ENCODE measurements at regions not wholly inside any gene's neighbourhood (a gene's known extent, or its start where the extent isn't known, plus 50 kb on each side); places are given as distances from the start of the nearest gene placed in this dataset.

DNA sequence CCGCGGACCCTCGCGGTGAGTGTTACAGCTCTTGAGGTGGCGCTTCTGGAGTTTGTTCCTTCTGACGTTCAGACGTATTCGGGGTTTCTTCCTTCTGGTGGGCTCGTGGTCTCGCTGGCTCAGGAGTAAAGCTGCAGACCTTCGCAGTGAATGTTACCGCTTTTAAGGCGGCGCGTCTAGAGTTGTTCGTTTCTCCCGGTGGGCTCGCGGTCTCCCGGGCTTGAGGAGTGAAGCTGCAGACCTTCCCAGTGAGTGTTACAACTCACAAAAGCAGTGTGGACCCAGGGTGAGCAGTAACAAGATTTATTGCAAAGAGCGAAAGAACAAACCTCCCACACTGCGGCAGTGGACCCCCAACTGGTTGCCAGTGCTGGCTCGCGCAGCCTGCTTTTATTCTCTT lies 177.1 kb downstream of the UACA start:
- H2AK5ac ChIP-seq (ENCODE audit: low read depth, low read length): no peak overlapping the region
- peaks cover 0 to 10% (median 8%) of the 10 kb centered on the region in 4 experiments; a peak in 5 of 7 replicates for H3K27me3 ChIP-seq (replicated peaks in 1 of 4; ENCODE audit: control insufficient read depth in 3 of 4, extremely low read depth in 1 of 4, insufficient read depth in 3 of 4, low read length in 3 of 4)
- no peak overlapping the region for H2BK5ac ChIP-seq (ENCODE audit: low read depth, low read length)
- H2BK15ac ChIP-seq (ENCODE audit: low read length): 0 out of 2 replicates have a peak overlapping the region, but pooled peaks have one; percentile 46
- no peak overlapping the region for H3K23ac ChIP-seq (ENCODE audit: insufficient read length)
- H2BK120ac ChIP-seq (replicated peaks; ENCODE audit: low read depth, low read length): no peak overlapping the region
- no peak overlapping the region for H4K91ac ChIP-seq (replicated peaks; ENCODE audit: insufficient read length, low read length)
- peak overlapping the region in 1 of 2 experiments; percentile 64; a peak in 1 of 4 replicates for H3K4me2 ChIP-seq (ENCODE audit: insufficient read depth in 1 of 2, low read depth in 2 of 2, low read length in 2 of 2)
- H3K23me2 ChIP-seq (ENCODE audit: low read depth, low read length): no peaks in the 10 kb centered on the region
- H3K27ac ChIP-seq (ENCODE audit: low read depth, low read length): no peak overlapping the region
- no peaks in the 10 kb centered on the region for H3K79me2 ChIP-seq (ENCODE audit: control insufficient read depth in 1 of 2, insufficient read depth in 2 of 2, low read length in 2 of 2)
- 97% methylated on average over 24 of the region's 24 CpGs; no CpG with 5 or more reads in 1 of the 2 experiments for WGBS, 2 experiments (ENCODE audit: extremely low coverage in 1 of 2, insufficient coverage in 1 of 2, insufficient read length in 1 of 2, insufficient replicate concordance in 2 of 2, low coverage in 1 of 2, low lambda C conversion rate in 2 of 2, missing lambda C conversion rate in 1 of 2)
- H3K4me1 ChIP-seq (replicated peaks in 1 of 4; ENCODE audit: control insufficient read depth in 3 of 4, insufficient read depth in 4 of 4, low read length in 3 of 4): peaks cover 0 to 4% (median 3%) of the 10 kb centered on the region in 4 experiments; a peak in 3 of 7 replicates
- H4K8ac ChIP-seq (ENCODE audit: extremely low read depth, insufficient read depth, low read length): no peak overlapping the region
- CTCF ChIA-PET (ENCODE audit: partially characterized antibody): interaction anchor here (0.7 to 3.5 kb wide), 18 partner anchors 9 to 288 kb away, joined by 3 to 27 read pairs (median 4); no protein-coding TSS in a partner anchor
- FAIRE-seq (no peak), DNase-seq (ENCODE audit: low read depth in 1 of 2, low spot score in 2 of 2) (no peak)
- no peaks in the 10 kb centered on the region for H4K20me1 ChIP-seq (replicated peaks in 1 of 2; ENCODE audit: control insufficient read depth in 1 of 2, insufficient read depth in 2 of 2, low read length in 2 of 2)
- no peak overlapping the region for H3K9ac ChIP-seq (replicated peaks in 1 of 4; ENCODE audit: extremely low read depth in 1 of 4, low read depth in 3 of 4, low read length in 3 of 4)
- H3K9me3 ChIP-seq (ENCODE audit: insufficient read depth in 2 of 2, low read depth in 1 of 2, low read length in 1 of 2): no peaks in the 10 kb centered on the region; a peak in 1 of 4 replicates
- no peaks in the 10 kb centered on the region for H3K79me1 ChIP-seq (ENCODE audit: low read depth, low read length)
- H3K18ac ChIP-seq (ENCODE audit: extremely low read depth, low read length): peak overlapping the region; percentile 60
- no peak overlapping the region for H4K5ac ChIP-seq (ENCODE audit: insufficient read length, low read depth, low read length)
- H3K56ac ChIP-seq (replicated peaks; ENCODE audit: insufficient read length, low read depth, low read length): no peak overlapping the region
- no peak overlapping the region for H3K4me3 ChIP-seq (ENCODE audit: extremely low read depth in 1 of 4, insufficient read depth in 2 of 4, low read depth in 3 of 4, low read length in 4 of 4)
- peak overlapping the region; percentile 27; the same call in 1 of the 2 replicates for H2BK12ac ChIP-seq (ENCODE audit: low read depth, low read length)
- no peak overlapping the region for H2BK20ac ChIP-seq (ENCODE audit: low read length)
- H2AFZ ChIP-seq (ENCODE audit: low read length): no peak overlapping the region
- H3K14ac ChIP-seq (ENCODE audit: insufficient read length): no peak overlapping the region
- H3K4ac ChIP-seq (replicated peaks; ENCODE audit: insufficient read length, low read depth, low read length): no peak overlapping the region
- no peaks in the 10 kb centered on the region for H3K36me3 ChIP-seq (ENCODE audit: control insufficient read depth in 2 of 4, insufficient read depth in 4 of 4, low read length in 3 of 4)
- POLR2A ChIA-PET (ENCODE audit: partially characterized antibody): interaction anchor here (1.1 to 1.8 kb wide), 3 partner anchors 21 to 45 kb away, joined by 4 to 5 read pairs (median 4); no protein-coding TSS in a partner anchor
- TF ChIP-seq, protein P1, sequence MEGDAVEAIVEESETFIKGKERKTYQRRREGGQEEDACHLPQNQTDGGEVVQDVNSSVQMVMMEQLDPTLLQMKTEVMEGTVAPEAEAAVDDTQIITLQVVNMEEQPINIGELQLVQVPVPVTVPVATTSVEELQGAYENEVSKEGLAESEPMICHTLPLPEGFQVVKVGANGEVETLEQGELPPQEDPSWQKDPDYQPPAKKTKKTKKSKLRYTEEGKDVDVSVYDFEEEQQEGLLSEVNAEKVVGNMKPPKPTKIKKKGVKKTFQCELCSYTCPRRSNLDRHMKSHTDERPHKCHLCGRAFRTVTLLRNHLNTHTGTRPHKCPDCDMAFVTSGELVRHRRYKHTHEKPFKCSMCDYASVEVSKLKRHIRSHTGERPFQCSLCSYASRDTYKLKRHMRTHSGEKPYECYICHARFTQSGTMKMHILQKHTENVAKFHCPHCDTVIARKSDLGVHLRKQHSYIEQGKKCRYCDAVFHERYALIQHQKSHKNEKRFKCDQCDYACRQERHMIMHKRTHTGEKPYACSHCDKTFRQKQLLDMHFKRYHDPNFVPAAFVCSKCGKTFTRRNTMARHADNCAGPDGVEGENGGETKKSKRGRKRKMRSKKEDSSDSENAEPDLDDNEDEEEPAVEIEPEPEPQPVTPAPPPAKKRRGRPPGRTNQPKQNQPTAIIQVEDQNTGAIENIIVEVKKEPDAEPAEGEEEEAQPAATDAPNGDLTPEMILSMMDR (IDR thresholded peaks at IDR 0.05; ENCODE audit: control extremely low read depth in 1 of 3, insufficient read depth in 1 of 3, low read depth in 1 of 3, low read length in 3 of 3): no peak
- TF ChIP-seq RXRA (IDR thresholded peaks at IDR 0.05; ENCODE audit: insufficient read depth, low read depth, low read length) (no peak), YY1 (IDR thresholded peaks at IDR 0.05; ENCODE audit: low read depth, low read length) (no peak), EP300 (IDR thresholded peaks at IDR 0.05; ENCODE audit: borderline replicate concordance in 1 of 2, low read depth in 2 of 2, low read length in 2 of 2) (no peak), GABPA (IDR thresholded peaks at IDR 0.05; ENCODE audit: borderline replicate concordance, insufficient read depth, low read length) (no peak), NRF1 (IDR thresholded peaks at IDR 0.05; ENCODE audit: low read depth, low read length) (no peak), SP1 (IDR thresholded peaks at IDR 0.05; ENCODE audit: low read depth, low read length) (no peak), SP4 (IDR thresholded peaks at IDR 0.05; ENCODE audit: low read length) (no peak)
- TF ChIP-seq, protein P2, sequence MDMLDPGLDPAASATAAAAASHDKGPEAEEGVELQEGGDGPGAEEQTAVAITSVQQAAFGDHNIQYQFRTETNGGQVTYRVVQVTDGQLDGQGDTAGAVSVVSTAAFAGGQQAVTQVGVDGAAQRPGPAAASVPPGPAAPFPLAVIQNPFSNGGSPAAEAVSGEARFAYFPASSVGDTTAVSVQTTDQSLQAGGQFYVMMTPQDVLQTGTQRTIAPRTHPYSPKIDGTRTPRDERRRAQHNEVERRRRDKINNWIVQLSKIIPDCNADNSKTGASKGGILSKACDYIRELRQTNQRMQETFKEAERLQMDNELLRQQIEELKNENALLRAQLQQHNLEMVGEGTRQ (IDR thresholded peaks at IDR 0.05; ENCODE audit: low read length): no peak

Data from H1 (cell line).